ENCODE measurements at regions not wholly inside any gene's neighbourhood (a gene's known extent, or its start where the extent isn't known, plus 50 kb on each side); places are given as distances from the start of the nearest gene placed in this dataset.

DNA sequence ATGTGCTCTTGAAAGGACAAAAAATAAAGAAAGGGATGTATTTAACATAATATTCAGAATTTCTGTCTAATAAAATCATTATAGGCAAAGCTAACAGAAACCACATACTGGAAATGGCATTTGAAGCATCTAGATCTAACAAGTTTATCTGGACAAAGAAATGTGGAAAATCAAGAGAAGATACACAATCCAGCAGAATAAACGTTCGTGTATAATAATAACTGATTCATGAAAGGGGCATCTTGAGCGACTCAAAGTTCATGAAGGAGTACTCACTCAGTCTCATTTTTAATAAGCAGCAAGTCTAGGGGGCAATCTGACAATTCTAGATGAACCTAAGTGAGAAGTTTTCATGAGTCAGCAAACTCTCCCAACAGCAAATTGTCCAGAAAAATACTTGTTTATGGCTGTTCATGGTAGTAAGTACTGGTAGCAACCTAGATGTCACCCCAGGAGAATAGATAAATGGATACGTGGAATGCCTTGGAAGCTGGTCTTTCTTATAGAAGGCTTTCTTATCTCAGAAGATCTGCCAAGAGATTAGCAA lies 541.8 kb downstream of the INHBA start:
- DNase-seq, result no peak

DNA sequence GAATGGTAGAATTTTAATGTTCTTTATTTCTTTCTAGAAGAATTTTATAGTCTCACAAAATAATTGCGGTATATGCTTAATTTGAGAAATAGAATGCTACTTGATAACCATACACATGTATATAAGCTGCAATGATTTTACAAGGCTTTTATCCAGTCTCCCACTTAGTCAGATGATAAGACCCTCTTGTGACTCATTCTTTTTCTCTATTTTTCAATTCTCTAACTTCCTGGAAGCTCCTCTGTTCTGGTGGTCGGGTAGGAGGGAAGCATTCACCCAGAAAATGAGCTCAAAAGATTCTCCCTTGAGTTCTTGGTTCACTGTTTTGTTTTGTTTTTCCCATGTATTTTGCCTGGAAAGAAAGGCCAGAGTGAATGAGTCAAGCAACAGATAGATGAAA lies 546.6 kb downstream of the INHBA start:
- DNase-seq, result no peak

DNA sequence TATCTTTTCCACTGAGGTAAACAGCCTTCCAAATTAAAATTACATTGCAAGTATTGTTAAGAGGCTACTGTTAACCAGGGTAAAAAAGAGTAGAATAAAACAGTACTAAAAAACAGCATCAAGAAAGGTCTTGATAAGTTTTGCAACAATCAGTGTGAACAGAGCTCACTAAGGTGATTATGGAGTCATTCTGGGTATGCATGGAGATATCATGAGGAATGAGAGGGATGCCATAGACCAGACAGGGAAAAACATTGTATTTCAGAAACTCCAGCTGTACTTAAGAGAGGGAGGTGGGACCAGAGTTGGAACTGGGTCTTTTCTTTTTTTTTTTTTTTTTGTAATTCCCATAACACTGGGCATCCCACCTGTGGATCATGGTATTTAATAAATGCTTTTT lies 549.6 kb downstream of the INHBA start:
- no peak for DNase-seq

DNA sequence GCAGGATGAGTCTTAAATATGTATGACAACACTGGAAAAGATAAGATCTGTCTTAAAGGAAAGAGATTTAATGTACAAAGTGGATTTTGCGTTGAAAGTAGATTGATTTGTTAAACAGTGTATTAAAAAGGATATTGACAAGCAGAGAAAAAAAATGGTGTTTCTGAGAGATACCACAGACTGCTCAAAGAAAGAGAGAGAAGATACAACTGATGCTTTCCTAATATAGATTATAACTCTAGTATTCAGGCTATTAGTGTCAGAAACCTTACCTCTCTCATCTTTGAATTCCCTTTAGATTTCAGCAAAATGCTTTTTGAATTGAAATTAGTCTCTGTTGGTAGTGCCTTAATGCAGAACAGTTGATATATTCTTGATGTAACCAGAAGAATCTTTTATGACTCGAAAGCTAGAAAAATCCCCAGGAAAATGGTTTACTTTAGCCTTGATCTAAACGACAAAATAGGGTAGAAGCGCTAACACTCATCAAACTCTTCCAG lies 550.7 kb downstream of the INHBA start:
- no peak for DNase-seq

DNA sequence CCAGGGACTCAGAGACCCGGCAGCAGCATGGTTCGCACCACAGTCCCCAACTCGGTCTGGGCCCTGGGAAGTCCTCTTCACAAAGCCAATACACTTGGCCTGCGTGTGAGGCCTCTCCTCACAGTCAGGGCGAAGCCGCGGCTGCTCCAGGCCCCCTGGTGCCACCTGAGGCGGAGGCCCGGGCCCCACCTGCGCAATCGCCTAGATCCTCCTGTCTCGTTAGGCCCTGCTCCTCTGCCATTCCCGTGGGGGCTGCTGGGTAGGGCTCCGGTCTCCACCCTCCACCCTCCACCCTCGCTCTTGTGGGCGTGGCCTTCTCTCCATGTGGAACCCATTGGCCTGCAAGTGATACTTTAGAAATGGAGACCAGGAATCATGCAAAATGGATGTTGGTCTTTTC lies 553.3 kb downstream of the INHBA start:
- DNase-seq, result no peak

DNA sequence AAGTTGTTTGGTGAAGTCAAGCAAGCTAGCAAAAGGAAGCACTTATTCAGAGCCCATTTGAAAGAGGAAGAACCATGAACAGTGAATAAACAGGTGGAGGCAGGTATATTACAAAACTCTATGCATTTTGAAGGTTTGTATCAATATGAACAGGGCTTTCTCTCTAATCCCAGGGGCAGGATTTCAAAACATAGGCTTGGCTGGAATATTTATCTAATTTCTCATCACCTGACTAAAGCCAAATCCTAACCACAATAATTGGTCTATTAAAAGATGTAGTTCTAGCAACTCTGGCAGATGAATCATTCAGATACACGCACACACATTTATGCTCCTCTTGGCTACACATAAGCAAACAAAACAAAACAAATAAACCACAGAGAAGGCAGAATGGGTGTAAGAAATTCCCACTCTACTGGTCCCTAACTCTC lies 554.4 kb downstream of the INHBA start:
- peak; percentile 18 for DNase-seq

DNA sequence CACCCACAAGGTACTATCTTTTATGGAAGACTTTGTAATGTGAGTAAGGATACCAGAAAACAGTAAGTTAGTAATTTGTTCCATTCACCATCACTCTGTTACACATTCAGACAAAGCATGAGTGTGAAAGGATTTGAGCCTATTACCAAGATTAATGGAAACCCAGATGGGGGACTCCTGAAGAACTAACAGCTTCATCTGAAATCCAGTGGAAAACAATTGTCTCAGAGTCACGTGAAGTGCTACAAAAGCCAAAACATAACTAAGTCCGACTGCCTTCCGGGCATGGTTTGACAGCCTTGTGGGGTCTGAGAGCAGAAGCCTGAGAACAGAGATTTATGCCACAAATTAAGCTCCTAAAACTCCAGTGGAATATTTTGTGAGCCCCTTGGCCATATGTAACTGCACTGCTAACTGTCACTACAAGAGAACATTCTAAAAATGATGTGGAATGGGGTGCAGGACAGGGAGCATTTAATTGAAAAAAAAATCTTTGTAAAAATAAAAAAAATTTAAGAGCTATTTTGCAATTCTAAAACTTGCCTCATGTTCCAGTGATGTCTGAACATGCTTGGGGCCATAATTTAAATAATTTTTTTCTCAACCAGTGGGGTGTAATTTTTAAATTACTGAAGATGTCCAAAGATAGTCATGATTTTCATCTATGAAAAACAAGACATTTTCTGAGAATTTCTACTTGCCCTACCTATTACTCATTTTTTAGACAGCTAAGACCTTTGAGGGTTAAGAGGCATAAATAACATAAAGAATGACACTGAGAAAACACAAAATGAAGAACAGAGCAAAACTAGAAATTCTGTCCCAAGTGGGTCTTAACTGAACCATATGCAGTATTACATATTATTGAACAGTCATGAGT lies 555.0 kb downstream of the INHBA start:
- no peak for DNase-seq

DNA sequence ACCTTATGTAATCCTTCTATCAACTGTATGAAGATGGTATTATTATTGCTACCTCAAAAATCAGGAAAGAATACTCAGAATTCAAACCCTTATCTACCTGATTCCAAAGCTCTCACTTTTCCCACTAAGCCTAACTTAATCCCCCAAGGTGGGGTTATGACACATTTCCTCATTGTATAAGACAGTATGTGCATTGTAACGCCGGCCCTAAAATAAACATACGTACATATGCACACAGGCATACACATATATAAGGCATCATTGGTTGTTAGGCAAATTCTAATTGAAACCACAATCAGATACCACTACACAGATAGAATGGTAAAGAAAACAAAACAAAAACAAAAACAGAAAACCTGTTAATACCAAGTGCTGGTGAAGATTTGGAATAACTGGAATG lies 556.5 kb downstream of the INHBA start:
- DNase-seq, result no peak

DNA sequence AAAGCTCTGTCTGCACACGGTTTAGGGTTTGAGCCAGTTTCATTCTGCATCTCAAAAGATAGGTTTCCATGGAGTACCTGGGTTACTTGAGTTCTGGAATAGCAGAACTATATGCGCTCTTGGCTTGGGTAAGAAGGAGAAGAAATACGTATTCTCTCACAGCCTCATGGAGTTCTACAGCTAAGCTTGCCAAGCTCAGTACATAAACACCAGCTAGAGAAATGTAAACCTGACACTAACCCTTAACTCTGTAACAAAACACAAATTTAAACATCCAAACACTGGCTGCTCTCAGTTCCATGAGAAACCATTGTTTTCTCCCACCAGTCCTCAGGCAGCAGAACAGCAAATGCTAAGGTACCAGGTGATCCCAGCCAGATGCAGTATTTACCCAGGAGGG lies 557.2 kb downstream of the INHBA start:
- DNase-seq, result no peak

DNA sequence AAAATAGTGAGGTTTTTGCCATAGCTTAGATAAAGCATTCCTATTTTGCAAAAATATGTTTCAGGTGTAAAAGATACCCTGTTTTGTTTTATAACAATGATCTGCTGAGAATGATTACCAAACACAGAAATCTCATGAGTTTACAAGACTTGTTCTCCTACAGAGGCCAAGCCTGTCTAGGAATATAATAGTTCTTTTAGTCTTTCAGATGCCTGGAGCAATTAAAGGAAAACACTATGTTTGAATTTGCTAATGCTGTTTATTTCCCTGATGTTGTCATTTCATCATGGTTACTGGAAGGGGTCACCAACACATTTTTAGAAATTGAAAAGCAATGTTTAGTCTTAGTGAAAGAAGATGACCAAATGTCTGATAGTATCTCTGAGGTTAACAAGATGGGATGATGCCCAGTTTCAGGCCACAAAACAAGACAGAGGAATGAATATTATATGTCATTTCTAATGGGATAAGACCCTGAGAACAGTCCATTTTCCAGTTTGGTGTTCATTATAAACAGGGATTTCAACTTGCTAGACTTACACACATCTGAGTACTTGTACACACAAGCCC lies 559.9 kb downstream of the INHBA start:
- DNase-seq, result no peak

DNA sequence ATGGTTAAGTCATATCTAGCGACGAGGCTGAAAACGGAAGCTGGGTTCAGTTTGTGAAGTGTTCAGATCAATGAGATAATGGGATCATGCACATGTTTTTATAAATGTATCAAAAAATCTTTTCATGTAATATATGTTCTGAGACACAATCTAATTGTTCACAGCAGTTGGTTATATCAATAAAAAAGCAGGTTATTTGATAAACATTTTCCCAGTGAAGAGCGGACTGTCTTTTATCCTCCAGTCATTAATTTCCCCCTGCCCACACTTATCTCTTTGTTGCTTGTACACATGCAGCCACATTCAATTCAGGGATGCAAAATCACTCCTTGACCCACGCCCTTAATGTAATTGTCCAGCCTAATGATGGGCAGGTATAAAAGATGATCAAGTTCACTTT lies 563.1 kb downstream of the INHBA start:
- DNase-seq, result no peak

DNA sequence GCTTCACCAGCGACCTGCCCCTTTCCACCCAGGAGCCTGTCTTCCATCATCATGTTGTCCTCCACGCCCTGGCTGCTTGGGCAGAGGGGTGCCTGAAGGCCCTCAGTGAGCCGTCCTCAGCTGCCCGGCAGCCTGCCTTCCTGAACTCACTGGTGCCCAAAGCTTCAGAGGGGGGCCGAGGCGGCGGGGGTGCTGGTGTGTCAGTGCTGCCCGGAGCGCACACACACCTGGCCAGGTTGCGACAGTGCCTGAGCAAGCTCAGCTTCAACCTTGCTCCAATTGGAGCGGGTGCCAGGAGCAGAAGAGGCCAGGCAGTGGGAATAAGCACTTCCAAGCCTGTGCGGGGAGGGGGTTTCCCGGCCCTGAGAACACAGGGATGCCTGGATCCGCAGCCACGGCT lies 566.3 kb downstream of the INHBA start:
- DNase-seq, result no peak

DNA sequence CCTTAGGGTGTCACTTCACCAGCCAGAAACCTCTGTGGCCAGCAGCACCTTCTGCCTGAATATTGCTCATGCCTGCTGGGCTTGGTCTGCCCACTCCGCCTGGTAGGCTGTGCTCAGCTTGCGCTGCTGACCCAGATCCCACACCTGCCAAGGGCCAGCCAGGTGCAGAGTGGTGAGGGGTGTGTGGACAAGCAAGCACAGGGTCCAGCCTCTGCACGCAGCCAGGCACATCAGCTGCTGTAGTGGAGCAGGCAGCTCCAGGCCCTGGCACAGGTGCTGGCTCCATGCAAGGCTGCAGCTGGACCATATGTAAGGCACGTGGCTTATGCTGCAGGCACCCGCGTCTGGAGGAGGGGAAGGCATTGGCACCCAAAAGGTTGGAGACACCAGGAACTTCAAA lies 567.4 kb downstream of the INHBA start:
- no peak for DNase-seq

DNA sequence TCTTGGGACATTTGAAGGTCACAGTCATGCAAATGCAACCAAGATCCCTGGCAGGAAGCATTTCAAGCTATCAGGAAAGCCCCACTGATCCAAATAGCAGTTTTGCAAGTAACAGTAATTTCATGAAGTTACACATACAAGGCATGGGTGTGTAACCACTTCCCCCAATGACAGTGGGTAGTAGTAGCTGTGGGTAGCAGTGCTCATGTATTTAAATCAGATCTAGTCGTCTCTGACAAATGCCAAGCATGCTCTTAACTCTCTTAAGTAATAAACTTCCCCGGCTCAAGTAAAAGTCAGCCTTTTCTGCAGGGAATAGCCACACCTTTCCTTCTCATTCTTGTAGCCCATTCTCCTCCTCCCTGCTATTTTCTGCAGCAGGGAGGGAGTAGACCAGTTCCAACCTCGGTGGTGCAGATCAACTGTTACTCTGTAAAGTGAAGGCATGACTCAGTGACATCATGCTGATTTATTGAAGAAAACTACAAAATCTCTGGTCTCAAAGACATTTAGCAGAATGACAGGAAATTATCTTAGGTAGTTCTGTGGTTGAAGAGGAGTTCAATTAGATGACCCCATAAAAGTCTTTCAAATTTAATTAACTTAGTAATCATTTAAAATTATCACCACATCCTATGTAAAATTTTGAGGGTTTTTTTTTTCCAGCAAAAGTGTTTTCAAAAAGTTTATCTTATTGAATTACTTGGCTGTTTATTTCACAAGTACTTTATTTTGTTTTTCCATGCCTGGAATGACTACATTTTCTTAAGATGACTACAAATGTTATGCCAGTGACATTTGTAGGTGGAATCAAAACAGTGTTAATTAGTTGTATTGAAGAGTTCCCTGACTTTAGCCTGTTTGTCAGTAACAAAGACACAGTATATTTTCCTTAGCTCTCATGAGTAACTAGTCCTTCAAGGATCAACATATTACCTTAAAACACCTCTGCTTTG lies 568.3 kb downstream of the INHBA start:
- no peak for DNase-seq

DNA sequence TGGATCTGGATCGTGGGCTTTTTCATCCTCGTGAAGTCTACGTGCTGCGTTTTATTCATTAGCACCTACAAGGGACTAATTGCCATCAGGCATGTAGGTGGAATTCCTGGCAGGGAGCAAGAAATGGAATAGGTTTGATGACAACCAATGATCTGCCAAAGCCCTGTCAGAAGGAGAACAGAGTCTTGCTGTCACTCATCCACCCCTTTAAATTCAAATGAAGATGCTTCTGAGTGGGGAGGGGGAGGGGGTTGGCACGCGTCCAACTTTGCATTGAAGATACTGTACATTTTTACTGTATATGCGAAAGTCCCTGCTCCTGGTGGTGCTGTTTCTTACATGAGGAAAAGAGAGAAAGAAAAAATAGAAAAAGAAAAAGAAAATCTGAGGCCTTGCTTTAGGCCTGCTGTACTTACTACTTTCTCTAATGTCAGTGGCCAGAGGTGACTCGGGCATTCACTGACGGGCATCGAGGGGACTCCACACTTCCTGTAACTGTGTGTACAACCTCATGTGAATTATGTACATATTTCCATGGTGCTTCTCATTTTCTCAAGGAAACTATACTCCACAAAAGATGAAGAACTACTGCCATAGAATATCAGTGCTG lies 569.1 kb downstream of the INHBA start:
- DNase-seq, result no peak

DNA sequence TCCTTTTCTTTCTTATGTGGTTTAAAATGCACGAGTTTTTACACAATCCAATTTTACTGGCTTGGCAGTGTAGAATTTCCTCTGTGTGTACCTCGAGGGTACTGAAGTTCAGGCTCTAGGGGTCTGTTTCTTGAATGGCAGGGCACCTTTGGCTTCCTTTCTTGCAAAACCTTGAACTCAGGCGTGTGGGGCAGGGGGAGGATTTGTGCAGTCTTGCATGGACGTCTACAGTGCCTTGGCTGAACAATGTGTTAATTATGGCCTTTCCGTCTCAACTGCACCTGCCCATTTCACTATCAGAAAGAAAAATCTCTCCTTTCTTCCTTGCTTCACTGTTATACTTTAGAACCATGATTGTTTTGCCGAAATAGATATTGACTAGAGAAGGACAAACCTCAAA lies 570.9 kb downstream of the INHBA start:
- no peak for DNase-seq

DNA sequence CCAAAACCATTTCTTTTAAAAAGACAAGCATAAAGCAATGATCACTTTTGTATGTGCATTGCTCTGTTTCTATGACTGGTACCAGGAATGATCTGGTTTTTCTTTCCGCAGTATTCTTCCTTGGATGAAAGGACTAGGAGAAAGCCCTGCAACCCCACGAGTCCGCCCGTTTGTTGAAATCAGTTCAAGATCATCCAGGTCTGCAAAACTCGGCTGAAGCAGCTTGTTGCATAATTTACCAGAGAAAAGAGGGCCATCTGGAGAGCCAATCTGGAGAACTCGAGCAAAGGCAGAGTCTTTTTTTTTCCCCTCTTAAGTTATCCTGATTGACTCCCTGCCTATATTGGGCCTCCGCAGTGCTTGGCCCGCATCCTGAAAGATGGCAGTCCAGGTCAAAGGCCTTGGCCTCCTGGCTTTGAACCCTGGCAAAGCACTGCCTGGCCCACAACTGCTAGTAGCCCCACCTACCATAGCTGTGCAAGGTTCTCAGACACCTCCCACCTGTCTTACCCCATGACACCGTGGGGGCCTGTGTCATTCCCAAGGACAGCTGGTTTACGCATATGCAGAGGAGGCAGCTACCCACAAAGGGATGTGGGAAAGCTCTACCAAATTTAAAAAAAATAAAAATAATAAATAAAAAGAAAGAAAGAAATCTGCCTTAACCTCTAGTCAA lies 572.2 kb downstream of the INHBA start:
- DNase-seq, result no peak

DNA sequence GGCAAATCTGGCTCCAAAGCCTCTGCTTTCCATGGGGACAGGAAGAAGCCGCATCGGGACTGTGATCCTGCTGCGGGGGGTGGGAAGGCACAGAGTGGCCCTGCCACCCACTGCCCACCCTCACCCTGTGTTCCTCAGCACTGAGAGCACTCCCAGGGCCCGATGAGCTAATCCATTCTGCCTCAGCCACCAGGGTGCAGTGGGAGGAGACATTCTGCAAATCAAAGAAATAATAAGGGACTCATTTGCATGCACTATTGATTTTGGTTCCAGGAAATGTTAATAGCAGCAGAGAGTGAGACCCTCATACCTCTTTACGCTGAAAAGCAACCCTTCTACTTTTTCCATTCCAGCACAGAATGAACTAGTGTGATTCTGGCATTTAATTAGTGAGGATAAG lies 572.8 kb downstream of the INHBA start:
- DNase-seq, result no peak

DNA sequence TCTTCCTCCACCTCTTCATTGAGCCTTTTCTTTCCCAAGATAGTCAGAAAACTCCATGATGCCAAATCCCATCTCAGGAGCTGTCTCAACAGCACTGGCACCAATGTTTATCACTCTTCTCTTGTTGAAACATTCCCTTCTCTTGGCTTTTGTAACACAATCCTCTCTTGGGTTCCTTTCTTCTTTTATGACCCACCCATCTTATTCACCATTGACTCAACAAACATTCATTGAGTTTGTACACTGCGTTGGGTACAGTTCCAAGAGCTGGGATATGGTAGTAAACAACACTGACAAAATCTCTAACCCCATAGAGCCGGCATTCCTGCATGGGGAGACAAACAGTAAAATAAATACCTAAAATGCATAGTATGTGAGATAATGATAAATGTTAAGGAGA lies 577.5 kb downstream of the INHBA start:
- DNase-seq, result no peak

DNA sequence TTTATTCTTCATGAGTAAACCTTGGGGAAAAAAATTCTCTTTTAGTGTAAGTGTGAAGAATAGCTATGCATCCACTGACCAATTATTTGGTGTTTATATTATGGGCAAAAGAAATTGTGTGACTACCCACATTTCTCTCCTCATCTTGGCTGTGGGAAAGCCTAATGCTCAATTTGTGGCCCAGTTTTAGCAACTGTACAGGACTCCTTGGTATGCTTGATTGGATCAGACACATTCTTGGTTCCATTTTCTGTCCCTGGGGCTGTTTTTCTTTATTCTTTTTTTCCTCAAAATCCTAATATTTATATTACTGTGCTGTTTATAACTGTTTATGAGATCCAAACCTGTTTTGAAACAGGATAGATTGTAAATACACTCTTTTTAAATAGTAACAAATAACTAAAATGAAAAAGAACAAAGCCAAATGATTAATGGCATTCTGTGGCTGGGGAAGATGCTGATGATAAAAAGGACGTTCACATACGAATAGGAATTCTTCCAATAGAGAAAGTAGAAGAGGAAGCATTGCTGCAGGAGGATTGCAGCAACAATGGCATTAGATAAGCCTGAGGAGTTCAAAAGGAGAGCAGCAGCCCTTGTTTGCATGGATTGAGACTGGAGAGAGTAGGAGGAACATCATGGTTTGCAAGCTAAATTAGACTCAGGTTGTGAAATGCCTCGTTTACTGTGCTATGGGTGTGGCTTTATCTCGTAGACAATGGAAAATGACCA lies 580.5 kb downstream of the INHBA start:
- no peak for DNase-seq

DNA sequence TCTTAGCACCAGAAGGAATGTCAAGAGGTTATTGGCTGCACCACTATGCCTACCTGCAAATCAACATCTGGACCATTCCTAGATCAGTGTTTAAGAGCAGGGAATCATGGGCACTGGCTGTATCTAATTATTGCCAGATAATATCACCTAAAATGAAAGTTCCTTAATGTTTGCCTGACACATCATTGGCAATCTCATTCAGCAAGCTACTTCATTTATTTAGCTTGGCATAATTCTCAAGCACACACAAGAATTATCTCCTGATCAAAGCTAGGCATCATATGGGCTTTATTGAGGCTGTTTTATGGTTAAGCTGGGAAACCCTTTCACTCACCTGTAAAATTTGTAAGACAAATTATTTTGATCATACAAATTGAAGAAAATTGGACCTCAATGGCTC lies 581.7 kb downstream of the INHBA start:
- DNase-seq, result no peak

All from amniotic stem cell (primary cell).